ENCODE measurements at regions not wholly inside any gene's neighbourhood (a gene's known extent, or its start where the extent isn't known, plus 50 kb on each side); places are given as distances from the start of the nearest gene placed in this dataset.

DNA sequence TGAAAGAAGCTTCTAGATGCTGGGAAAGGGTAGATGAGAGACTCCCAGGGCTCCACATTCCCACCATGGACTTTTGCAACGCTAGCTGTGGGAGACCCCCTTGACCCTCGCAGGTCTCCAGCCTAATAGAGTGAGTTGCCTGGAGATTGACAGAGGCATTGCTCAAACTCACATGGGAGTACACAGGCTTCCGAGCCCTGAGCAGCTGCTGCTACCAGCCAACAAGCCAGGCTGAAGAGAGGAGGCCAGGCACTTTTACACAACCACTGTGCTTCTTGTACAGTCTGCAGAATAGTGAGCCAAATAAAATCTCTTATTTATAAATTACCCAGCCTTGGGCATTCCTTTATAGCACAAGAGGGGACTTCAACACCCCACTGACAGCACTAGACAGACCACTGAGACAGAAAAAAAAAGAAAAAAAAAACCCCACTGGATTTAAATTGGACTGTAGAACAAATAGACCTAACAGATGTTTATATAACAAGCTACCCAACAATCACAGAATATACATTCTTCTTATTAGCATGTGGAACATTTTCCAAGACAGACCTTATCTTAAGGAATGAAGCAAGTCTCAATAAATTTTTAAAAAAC, 146.2 kb downstream of the ZFAND4 start (continued):
- no peak for TF ChIP-seq EP300 (conservative IDR thresholded peaks at IDR 0.05; ENCODE audit: poor library complexity, severe bottlenecking)

DNA sequence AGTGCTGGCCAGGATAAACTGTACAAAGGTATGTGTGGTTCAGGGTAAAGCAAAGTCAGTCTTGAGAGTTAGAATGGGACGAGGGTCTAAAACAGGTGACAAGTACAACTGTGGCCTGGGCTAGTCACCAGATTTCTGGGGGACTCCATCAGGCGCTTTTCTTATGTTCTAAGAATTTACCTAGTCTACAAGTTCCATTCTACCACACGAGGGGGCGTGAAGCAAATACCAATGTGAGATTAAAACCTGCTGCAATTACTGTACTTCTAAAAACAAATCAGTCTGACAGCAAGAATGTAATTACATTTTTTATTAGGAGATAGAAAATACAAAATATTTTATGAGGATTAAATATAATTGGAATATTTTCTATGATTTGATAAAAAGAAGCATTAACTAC, 146.5 kb downstream of the ALOX5 start:
- no peaks in the 10 kb centered on the region for H3K36me3 ChIP-seq (ENCODE audit: insufficient read depth, low read length)
- no peaks in the 10 kb centered on the region for H3K9me3 ChIP-seq (ENCODE audit: low read length)
- TF ChIP-seq EP300 (conservative IDR thresholded peaks at IDR 0.05; ENCODE audit: poor library complexity, severe bottlenecking) (no peak), TAF1 (IDR thresholded peaks at IDR 0.05; ENCODE audit: low read depth) (no peak), RAD21 (conservative IDR thresholded peaks at IDR 0.05) (no peak), EZH2 (IDR thresholded peaks at IDR 0.05; ENCODE audit: borderline replicate concordance, insufficient read depth, low read length, poor library complexity, severe bottlenecking) (no peak), MXI1 (conservative IDR thresholded peaks at IDR 0.05; ENCODE audit: poor library complexity, severe bottlenecking) (no peak), SMC3 (conservative IDR thresholded peaks at IDR 0.05; ENCODE audit: poor library complexity) (no peak), POLR2AphosphoS5 (IDR thresholded peaks at IDR 0.05) (no peak)
- TF ChIP-seq, protein P1, sequence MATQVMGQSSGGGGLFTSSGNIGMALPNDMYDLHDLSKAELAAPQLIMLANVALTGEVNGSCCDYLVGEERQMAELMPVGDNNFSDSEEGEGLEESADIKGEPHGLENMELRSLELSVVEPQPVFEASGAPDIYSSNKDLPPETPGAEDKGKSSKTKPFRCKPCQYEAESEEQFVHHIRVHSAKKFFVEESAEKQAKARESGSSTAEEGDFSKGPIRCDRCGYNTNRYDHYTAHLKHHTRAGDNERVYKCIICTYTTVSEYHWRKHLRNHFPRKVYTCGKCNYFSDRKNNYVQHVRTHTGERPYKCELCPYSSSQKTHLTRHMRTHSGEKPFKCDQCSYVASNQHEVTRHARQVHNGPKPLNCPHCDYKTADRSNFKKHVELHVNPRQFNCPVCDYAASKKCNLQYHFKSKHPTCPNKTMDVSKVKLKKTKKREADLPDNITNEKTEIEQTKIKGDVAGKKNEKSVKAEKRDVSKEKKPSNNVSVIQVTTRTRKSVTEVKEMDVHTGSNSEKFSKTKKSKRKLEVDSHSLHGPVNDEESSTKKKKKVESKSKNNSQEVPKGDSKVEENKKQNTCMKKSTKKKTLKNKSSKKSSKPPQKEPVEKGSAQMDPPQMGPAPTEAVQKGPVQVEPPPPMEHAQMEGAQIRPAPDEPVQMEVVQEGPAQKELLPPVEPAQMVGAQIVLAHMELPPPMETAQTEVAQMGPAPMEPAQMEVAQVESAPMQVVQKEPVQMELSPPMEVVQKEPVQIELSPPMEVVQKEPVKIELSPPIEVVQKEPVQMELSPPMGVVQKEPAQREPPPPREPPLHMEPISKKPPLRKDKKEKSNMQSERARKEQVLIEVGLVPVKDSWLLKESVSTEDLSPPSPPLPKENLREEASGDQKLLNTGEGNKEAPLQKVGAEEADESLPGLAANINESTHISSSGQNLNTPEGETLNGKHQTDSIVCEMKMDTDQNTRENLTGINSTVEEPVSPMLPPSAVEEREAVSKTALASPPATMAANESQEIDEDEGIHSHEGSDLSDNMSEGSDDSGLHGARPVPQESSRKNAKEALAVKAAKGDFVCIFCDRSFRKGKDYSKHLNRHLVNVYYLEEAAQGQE (IDR thresholded peaks at IDR 0.05; ENCODE audit: borderline replicate concordance) = no peak
- TF ChIP-seq, protein P2, sequence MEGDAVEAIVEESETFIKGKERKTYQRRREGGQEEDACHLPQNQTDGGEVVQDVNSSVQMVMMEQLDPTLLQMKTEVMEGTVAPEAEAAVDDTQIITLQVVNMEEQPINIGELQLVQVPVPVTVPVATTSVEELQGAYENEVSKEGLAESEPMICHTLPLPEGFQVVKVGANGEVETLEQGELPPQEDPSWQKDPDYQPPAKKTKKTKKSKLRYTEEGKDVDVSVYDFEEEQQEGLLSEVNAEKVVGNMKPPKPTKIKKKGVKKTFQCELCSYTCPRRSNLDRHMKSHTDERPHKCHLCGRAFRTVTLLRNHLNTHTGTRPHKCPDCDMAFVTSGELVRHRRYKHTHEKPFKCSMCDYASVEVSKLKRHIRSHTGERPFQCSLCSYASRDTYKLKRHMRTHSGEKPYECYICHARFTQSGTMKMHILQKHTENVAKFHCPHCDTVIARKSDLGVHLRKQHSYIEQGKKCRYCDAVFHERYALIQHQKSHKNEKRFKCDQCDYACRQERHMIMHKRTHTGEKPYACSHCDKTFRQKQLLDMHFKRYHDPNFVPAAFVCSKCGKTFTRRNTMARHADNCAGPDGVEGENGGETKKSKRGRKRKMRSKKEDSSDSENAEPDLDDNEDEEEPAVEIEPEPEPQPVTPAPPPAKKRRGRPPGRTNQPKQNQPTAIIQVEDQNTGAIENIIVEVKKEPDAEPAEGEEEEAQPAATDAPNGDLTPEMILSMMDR (IDR thresholded peaks at IDR 0.05; ENCODE audit: poor library complexity, severe bottlenecking) = no peak

GRCh38 chr10:45518741-45519140, 144.7 kb downstream of the ALOX5 start:
- Histone ChIP-seq H3K4me2 (ENCODE audit: low read length) (no peak overlapping the region), H3K27ac (ENCODE audit: low read length) (no peak overlapping the region), H3K9ac (ENCODE audit: low read length) (no peak overlapping the region)

More for the DNA sequence above, 146.5 kb downstream of the ALOX5 start:
- Histone ChIP-seq H2AFZ (ENCODE audit: low read depth, low read length) (no peak overlapping the region), H3K9me2 (ENCODE audit: insufficient read depth, low read length) (no peaks in the 10 kb centered on the region), H3K4me2 (ENCODE audit: low read length) (no peak overlapping the region), H3K27me3 (ENCODE audit: insufficient read depth, low read depth, low read length) (no peaks in the 10 kb centered on the region), H3K27ac (ENCODE audit: low read length) (no peak overlapping the region), H3F3A (ENCODE audit: insufficient read depth, low read length, poor library complexity, severe bottlenecking) (no peaks in the 10 kb centered on the region), H3K79me2 (replicated peaks; ENCODE audit: insufficient read depth, low read length) (no peaks in the 10 kb centered on the region), H3K4me3 (ENCODE audit: low read length) (no peak overlapping the region), H4K20me1 (ENCODE audit: insufficient read depth) (no peaks in the 10 kb centered on the region), H3K9ac (ENCODE audit: low read length) (no peak overlapping the region)

More at GRCh38 chr10:45518741-45519140, 144.7 kb downstream of the ALOX5 start:
- TF ChIP-seq, protein P1 (IDR thresholded peaks at IDR 0.05; ENCODE audit: borderline replicate concordance) = no peak
- TF ChIP-seq TAF1 (IDR thresholded peaks at IDR 0.05; ENCODE audit: low read depth) = no peak
- TF ChIP-seq, protein P2 (IDR thresholded peaks at IDR 0.05; ENCODE audit: poor library complexity, severe bottlenecking) = no peak
- no peak for TF ChIP-seq MXI1 (conservative IDR thresholded peaks at IDR 0.05; ENCODE audit: poor library complexity, severe bottlenecking)
- no peak for TF ChIP-seq POLR2AphosphoS5 (IDR thresholded peaks at IDR 0.05)
- TF ChIP-seq EP300 (conservative IDR thresholded peaks at IDR 0.05; ENCODE audit: poor library complexity, severe bottlenecking) = no peak
- TF ChIP-seq SMC3 (conservative IDR thresholded peaks at IDR 0.05; ENCODE audit: poor library complexity) = no peak
- no peak for TF ChIP-seq RAD21 (conservative IDR thresholded peaks at IDR 0.05)
- no peak for TF ChIP-seq EZH2 (IDR thresholded peaks at IDR 0.05; ENCODE audit: borderline replicate concordance, insufficient read depth, low read length, poor library complexity, severe bottlenecking)
- no peaks in the 10 kb centered on the region for H3K79me2 ChIP-seq (replicated peaks; ENCODE audit: insufficient read depth, low read length)
- H3F3A ChIP-seq (ENCODE audit: insufficient read depth, low read length, poor library complexity, severe bottlenecking) = no peaks in the 10 kb centered on the region
- no peak overlapping the region for H2AFZ ChIP-seq (ENCODE audit: low read depth, low read length)
- H3K9me3 ChIP-seq (ENCODE audit: low read length) = no peaks in the 10 kb centered on the region
- H3K27me3 ChIP-seq (ENCODE audit: insufficient read depth, low read depth, low read length) = no peaks in the 10 kb centered on the region
- no peaks in the 10 kb centered on the region for H3K36me3 ChIP-seq (ENCODE audit: insufficient read depth, low read length)
- H4K20me1 ChIP-seq (ENCODE audit: insufficient read depth) = no peaks in the 10 kb centered on the region
- H3K4me3 ChIP-seq (ENCODE audit: low read length) = no peak overlapping the region
- no peaks in the 10 kb centered on the region for H3K9me2 ChIP-seq (ENCODE audit: insufficient read depth, low read length)
